GM12878 (cell line): ENCODE measurements at regions not wholly inside any gene's neighbourhood (a gene's known extent, or its start where the extent isn't known, plus 50 kb on each side); places are given as distances from the start of the nearest gene placed in this dataset.

Experiments used
- CHD2 ChIP-seq: IDR thresholded peaks from 2 replicates; pipeline ENCODE4 v1.6.1; 2011; ENCODE audit warnings: low read depth, low read length, improper control_type of control experiment, borderline replicate concordance
- EZH2 ChIP-seq: IDR thresholded peaks from 2 replicates; pipeline ENCODE4 v1.6.1; 2012; ENCODE audit warnings: low read depth, mild to moderate bottlenecking, control low read depth, inconsistent platforms, low read length, borderline replicate concordance; ENCODE audit not compliant: control insufficient read depth
- FOXM1 ChIP-seq: IDR thresholded peaks from 2 replicates; pipeline ENCODE4 v1.6.1; 2012; ENCODE audit warnings: low read depth, mild to moderate bottlenecking, inconsistent platforms, low read length, moderate library complexity
- REST ChIP-seq: IDR thresholded peaks from 2 replicates; pipeline ENCODE4 v1.6.1; 2012; ENCODE audit warnings: mild to moderate bottlenecking, low read depth, low read length
- TF ChIP-seq, protein P1 (sequence below), 3 experiments: IDR thresholded peaks in 2 of 3; conservative IDR thresholded peaks in 1 of 3; 2 replicates each; pipeline ENCODE4 v1.5.1; 2011; ENCODE audit warnings: low read depth in 3 of 3, low read length in 3 of 3, mild to moderate bottlenecking in 3 of 3, control low read depth in 2 of 3, moderate library complexity in 2 of 3, inconsistent platforms in 1 of 3, mixed read lengths in 1 of 3; ENCODE audit not compliant: control insufficient read depth in 2 of 3, insufficient read depth in 1 of 3; ENCODE audit errors: extremely low read depth in 1 of 3

DNA sequence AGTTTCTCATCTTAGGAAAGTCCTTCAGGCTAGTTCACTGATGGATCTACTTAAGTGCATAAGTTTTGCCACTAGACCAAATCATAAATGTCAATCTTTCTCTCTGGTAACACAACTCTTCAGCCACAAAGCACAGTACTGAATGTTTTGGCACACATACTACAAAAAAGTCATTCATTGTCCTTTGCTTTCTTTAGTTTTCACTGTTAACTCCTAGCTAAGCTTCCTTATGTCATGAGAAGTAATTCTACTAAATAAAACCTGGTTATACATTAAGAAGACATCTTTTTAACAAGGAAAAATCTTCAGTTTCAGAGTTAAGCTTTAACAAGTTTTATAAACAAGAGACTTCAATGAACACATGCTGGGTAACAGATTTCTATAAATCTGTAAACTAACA lies 379.2 kb upstream of the NFIA start:
- TF ChIP-seq, protein P1, sequence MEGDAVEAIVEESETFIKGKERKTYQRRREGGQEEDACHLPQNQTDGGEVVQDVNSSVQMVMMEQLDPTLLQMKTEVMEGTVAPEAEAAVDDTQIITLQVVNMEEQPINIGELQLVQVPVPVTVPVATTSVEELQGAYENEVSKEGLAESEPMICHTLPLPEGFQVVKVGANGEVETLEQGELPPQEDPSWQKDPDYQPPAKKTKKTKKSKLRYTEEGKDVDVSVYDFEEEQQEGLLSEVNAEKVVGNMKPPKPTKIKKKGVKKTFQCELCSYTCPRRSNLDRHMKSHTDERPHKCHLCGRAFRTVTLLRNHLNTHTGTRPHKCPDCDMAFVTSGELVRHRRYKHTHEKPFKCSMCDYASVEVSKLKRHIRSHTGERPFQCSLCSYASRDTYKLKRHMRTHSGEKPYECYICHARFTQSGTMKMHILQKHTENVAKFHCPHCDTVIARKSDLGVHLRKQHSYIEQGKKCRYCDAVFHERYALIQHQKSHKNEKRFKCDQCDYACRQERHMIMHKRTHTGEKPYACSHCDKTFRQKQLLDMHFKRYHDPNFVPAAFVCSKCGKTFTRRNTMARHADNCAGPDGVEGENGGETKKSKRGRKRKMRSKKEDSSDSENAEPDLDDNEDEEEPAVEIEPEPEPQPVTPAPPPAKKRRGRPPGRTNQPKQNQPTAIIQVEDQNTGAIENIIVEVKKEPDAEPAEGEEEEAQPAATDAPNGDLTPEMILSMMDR (IDR thresholded peaks at IDR 0.05 in 2 of 3, conservative IDR thresholded peaks at IDR 0.05 in 1 of 3; ENCODE audit: control insufficient read depth in 2 of 3, extremely low read depth in 1 of 3, insufficient read depth in 1 of 3, low read depth in 3 of 3, low read length in 3 of 3) = no peak
- TF ChIP-seq REST = no peak
- no peak for TF ChIP-seq FOXM1
- TF ChIP-seq CHD2 = no peak
- no peak for TF ChIP-seq EZH2
